RCC 7860 (cell line): ENCODE measurements at regions not wholly inside any gene's neighbourhood (a gene's known extent, or its start where the extent isn't known, plus 50 kb on each side); places are given as distances from the start of the nearest gene placed in this dataset.
"Not testable (repeated sequence)": the region's sequence is repeated elsewhere in the genome, so short reads cannot be mapped to it uniquely, and the experiment has no call there.

Experiments
- DNase-seq: peaks from one replicate; pipeline ENCODE4 v3.0.0-alpha.2; 2015; ENCODE audit warnings: low spot score
- FAIRE-seq: peaks from 2 replicates; lab custom pipeline; 2012; peaks lifted over from hg19 to GRCh38; lab: Jason Lieb, UNC

DNA sequence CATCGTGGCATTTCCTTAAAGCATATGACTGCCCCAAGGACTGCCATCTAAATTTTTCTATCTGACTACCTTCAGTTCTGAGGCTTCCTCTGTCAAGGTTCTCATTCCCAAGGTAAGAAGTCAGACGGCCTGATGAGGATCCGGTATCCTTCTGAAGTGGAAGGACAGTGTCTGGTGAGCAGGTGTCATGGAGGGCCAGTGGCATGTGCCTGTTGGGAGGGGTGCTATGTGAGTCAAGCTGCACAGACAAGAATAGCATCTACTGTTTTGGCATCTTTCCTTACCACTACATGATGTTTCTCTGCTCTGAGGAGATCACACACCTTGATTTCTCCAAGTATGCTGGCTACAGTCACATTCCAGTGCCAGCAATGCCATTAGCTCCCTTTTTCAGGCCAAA, 99.6 kb upstream of the RGS1 start:
- DNase-seq = no peak
- FAIRE-seq = no peak

DNA sequence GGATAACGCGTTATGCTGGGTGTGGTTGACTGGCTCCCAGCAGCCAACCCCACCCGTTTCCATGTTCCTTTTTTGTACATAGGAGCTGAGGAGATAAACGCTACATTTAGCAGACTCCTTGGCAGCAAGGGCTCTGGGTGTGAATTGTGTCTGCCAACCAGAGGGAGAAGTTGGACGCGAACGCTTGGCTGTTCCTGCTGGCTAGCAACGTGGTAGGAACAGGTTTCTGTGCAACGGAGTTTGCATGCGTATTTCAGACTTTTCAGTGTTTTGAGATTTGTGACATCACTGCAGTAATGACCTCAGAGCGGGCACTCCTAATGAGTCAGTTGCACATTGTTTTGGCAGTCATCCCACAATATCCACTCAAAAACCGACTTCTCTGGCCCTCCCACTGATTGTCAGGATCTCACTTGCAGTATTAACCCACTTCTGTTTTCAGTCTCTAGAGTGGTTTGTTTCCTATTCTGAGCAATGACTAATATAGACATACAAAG, 98.7 kb upstream of the RGS1 start:
- no peak for FAIRE-seq
- peak; percentile 21 for DNase-seq

DNA sequence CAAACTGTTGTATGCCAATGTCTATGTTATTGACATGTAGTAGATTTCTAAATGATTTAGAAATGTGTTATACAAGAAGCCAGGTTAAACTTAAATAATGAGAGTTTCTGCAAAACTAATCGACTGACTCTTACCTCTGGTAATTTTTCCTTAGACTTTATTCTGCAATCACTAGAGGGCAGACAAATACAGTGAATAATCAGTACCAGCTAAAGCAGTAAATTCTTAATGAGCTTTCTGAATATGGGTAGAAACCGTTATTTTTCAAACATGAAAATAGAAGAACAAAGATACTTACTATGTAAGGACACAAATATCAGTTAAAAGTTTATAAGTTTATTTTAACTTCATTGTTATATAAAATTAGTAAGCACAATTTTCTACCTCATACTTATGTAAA, 97.9 kb upstream of the RGS1 start:
- DNase-seq (peak; percentile 50), FAIRE-seq (peak; percentile 92)

- DNase-seq = peak; percentile 78
- peak; percentile 93 for FAIRE-seq
These were observed 89.7 kb upstream of the RGS1 start for GRCh38 chr1:192485692-192486436.

- DNase-seq (no peak), FAIRE-seq (no peak)
These were observed 87.5 kb upstream of the RGS1 start for GRCh38 chr1:192488058-192488457.

DNA sequence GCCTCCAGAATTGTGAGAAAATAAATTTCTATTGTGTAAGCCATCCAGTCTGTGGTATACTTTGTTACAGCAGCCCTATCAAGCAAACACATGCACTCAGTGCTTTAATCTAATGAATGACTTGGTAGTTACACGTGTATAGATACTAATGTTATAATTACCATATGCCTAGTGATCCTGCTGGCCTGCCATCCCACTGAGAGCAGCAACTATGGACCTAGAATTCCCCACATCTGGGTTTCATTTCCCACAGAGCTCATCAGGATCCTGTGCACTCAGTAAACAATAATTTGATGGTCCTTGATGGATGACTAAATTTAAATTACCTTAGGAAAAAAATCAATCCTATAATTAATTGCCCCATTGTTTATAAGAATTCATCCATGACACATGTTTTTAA, 86.5 kb upstream of the RGS1 start:
- FAIRE-seq (no peak), DNase-seq (no peak)

DNA sequence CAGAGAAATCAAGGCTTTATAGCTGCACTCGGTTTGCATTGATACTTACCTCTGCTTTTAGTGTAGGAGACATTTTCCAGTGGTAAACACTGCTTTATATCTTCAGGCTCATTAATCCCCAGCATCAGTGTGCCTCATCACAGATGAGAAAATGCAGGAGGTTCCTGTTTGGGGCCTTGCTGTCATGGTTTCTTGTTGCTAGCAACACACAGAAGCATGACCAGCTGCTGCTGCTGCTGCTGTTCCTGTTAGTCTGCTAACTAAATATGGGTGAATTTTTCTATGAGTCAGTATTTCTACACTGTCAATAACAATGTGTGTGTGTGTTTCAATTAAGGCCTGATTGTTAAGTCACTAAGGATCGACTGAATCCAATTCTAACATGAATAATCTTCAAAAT, 85.8 kb upstream of the RGS1 start:
- FAIRE-seq (no peak), DNase-seq (peak; percentile 62)

- FAIRE-seq = no peak
These were observed 83.6 kb upstream of the RGS1 start for GRCh38 chr1:192491804-192492554.

DNA sequence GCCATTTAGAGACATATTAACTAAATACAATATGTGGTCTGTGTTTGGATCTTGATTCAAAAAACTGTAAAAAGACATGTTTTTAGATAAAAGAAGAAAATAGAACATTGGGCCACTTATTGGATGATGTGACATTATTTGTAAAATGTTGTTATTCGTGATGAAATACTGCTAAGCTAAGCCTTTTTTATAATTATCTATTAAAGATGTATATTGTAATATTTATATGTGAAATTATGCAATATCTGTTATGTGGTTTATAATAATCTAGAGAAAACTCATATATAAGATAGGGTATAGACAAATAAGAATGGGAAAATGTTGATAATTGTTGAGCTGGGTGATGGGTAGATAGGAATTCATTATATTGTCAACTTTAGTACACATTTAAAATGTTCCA, 82.0 kb upstream of the RGS1 start:
- FAIRE-seq = peak; percentile 25
- no peak for DNase-seq

More at GRCh38 chr1:192491804-192492554, 83.6 kb upstream of the RGS1 start:
- DNase-seq = no peak

- FAIRE-seq (no peak), DNase-seq (no peak)
These were observed 79.1 kb upstream of the RGS1 start for GRCh38 chr1:192496369-192497056.

DNA sequence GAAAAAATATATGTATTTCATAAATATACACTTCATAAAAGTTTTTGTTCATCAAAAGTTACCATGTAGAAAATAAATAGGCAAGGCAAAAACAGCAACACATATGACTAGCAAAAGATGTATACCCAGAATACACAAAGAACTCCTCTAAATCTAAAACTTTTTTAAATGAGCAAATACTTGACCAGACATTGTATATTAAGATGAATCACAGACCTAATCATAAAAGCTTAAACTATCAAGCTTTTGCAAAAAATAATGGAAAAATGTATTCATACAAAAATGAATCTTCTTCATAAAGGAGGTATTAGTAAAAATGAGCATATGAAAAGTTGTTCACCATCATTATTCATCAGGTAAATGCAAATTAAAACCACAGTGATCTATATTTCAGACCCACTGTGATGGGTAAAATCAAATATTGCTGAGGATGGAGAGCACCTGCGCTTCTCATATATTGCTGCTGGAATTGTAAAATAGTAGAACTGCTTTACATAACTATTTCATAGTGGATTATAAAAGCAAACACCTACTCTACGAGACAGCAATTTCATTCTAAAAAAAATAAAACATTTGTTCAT, 78.3 kb upstream of the RGS1 start:
- FAIRE-seq = no peak

DNA sequence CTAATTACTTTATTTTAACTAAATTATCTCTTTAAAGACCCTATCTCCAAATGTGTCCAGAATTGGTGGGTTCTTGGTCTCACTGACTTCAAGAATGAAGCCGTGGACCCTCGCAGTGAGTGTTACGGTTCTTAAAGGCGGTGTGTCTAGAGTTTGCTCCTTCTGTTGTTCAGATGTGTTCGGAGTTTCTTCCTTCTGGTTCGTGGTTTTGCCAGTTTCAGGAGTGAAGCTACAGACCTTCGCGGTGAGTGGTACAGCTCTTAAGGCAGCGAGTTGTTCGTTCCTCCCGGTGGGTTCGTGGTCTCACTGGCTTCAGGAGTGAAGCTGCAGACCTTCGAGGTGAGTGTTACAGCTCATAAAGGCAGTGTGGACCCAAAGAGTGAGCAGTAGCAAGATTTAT, 77.5 kb upstream of the RGS1 start:
- not testable (repeated sequence) for FAIRE-seq, DNase-seq

More for the DNA sequence above, 78.3 kb upstream of the RGS1 start:
- no peak for DNase-seq

DNA sequence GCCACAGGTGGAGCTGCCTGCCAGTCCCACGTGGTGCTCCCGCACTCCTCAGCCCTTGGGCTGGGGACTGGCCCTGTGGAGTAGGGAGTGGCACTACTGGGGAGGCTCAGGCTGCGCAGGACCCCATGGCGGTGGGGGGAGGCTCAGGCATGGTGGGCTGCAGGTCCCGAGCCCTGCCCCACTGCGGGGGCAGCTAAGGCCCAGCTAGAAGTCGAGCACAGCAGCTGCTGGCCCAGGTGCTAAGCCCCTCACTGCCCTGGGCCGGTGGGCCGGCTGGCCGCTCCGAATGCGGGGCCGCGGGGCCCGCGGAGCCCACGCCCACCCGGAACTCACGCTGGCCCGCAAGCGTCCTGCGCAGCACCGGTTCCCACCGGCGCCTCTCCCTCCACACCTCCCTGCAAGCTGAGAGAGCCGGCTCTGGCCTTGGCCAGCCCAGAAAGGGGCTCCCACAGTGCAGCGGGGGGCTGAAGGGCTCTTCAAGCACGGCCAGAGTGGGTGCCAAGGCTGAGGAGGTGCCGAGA, 76.5 kb upstream of the RGS1 start:
- DNase-seq, FAIRE-seq: not testable (repeated sequence)

- not testable (repeated sequence) for DNase-seq, FAIRE-seq
These were observed 75.0 kb upstream of the RGS1 start for GRCh38 chr1:192500541-192500940.

DNA sequence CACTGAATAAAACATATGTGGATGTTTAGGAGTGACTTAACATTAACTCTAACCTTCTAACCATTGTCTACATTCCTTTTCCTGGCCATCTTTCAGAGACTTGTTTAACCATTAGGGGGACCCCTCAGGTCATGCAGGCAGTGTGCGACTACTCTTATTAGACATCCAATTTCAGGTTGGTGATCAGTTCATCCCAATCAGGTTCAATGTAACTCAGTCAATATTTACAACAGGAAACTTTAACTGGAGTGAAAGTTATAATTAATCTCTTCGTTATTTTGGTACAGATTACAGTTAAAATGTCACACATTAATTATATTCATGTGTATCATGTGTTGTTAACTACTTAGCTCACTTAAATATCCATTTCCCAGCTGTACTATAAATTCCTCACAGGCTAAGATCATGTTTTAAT, 68.8 kb upstream of the RGS1 start:
- DNase-seq = no peak
- no peak for FAIRE-seq

DNA sequence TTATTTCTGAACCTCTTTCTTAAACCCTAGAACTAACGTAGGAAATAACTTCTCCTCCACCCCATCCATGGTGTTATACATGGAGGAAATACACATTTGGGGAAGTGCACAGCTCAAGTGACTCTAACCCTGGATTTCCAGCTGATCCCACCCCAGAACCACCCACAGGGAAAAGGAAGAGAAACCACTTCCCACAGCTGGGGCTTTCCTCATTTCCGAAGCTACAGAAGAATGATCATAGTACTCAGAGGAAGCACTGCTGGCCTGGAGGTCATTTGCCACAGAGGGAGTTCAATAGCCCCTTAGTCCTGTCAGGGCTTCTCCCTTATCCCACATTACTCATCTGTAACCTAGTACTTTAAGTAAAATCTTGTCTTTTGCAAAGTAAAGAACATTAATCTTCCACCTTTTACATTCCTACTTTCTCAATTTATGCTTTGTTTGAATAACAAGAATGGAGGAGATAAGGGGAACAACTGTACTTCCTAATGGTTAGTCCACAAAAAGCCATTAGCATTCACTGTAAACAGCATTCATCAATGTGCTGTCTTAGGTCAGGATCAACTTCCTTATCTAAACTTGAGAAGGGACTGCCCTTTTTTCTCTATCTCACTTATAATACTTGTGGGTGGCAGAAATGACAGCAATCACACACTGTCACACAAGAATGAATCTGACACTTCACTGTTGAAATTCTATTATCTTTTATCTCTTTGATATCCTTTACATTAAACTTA, 63.0 kb upstream of the RGS1 start:
- no peak for FAIRE-seq
- DNase-seq = no peak

GRCh38 chr1:192513196-192513595, 62.4 kb upstream of the RGS1 start:
- DNase-seq (no peak), FAIRE-seq (no peak)

DNA sequence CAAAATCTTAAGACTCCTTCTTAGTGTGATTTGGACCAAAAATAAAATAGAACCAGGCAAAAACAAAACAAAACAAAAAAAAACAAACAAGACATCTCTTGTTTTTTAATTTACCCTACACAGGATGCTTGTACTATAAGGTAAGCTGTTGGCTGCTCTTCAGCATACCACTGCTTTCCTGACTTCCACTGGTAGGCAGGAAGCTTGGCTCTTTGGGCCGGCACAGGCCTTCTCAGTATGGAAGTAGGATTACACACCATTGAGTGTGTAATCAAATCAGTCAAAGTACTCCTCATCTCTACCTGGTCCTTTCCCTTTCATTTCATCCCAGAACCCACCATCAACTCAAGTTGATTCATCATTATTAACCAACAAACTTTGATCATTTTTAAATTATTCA, 61.9 kb upstream of the RGS1 start:
- DNase-seq = no peak
- FAIRE-seq = no peak

- FAIRE-seq (peak; percentile 84), DNase-seq (peak; percentile 71)
These were observed 58.7 kb upstream of the RGS1 start for GRCh38 chr1:192516776-192517297.
